ENCODE measurements at regions not wholly inside any gene's neighbourhood (a gene's known extent, or its start where the extent isn't known, plus 50 kb on each side); places are given as distances from the start of the nearest gene placed in this dataset.
"Not testable (repeated sequence)": the region's sequence is repeated elsewhere in the genome, so short reads cannot be mapped to it uniquely, and the experiment has no call there.

DNA sequence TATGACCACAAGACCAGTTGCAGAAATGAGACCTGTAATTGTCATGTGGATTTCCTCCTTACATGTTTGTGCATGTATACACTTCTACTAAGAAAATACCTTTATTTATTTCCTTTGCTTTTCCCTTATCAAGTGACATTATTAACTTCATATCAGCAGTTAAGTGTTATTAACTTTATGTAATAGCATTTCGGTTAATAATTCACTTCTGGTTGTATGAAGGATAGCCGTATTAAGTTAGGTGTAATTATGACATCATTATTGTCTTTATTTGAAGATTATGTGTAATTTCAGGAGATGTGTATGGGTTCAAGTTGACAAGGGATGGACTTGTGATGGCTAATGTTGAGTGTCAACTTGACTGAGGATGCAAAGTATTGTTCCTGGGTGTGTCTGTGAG, 881.2 kb upstream of the ATXN8OS start:
- no peak for DNase-seq
- 88 to 94% methylated on average over 2 of the region's 2 CpGs for WGBS, 2 donors
- intact Hi-C loops (cut with DNase I; ENCODE audit: low total_unique reads) = no loop called here

DNA sequence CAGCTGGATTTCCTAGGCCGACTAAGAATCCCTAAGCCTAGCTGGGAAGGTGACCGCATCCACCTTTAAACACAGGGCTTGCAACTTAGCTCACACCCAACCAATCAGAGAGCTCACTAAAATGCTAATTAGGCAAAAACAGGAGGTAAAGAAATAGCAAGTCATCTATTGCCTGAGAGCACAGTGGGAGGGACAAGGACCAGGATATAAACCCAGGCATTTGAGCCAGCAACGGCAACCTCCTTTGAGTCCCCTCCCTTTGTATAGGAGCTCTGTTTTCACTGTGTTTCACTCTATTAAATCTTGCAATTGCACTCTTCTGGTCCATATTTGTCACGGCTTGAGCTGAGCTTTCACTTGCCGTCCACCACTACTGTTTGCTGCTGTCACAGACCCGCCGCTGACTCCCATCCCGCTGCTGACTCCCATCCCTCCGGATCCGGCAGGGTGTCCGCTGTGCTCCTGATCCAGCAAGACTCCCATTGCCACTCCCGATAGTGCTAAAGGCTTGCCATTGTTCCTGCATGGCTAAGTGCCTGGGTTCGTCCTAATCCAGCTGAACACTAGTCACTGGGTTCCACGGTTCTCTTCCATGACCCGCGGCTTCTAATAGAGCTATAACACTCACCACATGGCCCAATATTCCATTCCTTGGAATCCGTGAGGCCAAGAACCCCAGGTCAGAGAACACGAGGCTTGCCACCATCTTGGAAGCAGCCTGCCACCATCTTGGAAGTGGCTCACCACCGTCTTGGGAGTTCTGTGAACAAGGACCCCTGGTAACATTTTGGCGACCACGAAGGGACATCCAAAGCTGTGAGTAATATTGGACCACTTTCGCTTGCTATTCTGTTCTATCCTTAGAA, 885.8 kb upstream of the ATXN8OS start:
- H3K27ac ChIP-seq; H3K27me3 ChIP-seq; intact Hi-C loops (cut with DNase I; ENCODE audit: low total_unique reads); H3K4me3 ChIP-seq; H3K36me3 ChIP-seq (ENCODE audit: low read depth, missing control alignments); DNase-seq; H3K9me3 ChIP-seq; H3K4me1 ChIP-seq: not testable (repeated sequence)
- 92 to 95% methylated on average over 22 of the region's 22 CpGs for WGBS, 2 donors

More for the DNA sequence above, 881.2 kb upstream of the ATXN8OS start:
- no peaks in the 10 kb centered on the region for H3K9me3 ChIP-seq
- no peaks in the 10 kb centered on the region for H3K36me3 ChIP-seq (ENCODE audit: low read depth, missing control alignments)
- no peak overlapping the region for H3K4me3 ChIP-seq
- no peaks in the 10 kb centered on the region for H3K4me1 ChIP-seq
- no peaks in the 10 kb centered on the region for H3K27me3 ChIP-seq
- TF ChIP-seq POLR2A (IDR thresholded peaks at IDR 0.05) = no peak
- TF ChIP-seq, protein P1, sequence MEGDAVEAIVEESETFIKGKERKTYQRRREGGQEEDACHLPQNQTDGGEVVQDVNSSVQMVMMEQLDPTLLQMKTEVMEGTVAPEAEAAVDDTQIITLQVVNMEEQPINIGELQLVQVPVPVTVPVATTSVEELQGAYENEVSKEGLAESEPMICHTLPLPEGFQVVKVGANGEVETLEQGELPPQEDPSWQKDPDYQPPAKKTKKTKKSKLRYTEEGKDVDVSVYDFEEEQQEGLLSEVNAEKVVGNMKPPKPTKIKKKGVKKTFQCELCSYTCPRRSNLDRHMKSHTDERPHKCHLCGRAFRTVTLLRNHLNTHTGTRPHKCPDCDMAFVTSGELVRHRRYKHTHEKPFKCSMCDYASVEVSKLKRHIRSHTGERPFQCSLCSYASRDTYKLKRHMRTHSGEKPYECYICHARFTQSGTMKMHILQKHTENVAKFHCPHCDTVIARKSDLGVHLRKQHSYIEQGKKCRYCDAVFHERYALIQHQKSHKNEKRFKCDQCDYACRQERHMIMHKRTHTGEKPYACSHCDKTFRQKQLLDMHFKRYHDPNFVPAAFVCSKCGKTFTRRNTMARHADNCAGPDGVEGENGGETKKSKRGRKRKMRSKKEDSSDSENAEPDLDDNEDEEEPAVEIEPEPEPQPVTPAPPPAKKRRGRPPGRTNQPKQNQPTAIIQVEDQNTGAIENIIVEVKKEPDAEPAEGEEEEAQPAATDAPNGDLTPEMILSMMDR (IDR thresholded peaks at IDR 0.05) = no peak
- H3K27ac ChIP-seq = no peak overlapping the region

DNA sequence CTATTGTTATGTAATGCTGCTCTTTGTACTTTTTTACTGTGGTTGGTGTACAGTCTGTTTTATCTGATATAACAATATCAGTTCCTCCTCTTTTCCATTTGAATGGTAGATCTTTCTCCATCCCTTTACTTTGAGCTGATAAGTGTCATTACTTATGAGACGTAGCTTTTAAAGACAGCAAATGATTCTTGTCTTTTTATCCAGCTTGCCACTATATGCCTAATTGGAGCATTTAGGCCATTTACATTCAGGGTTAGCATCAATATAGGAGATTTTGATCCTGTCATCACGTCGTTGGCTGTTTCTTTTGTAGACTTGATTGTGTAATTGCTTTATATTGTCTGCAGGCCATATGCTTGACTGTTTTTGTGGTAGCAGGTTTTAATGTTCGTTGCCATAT, 894.2 kb upstream of the ATXN8OS start:
- Histone ChIP-seq H3K36me3 (ENCODE audit: low read depth, missing control alignments) (no peaks in the 10 kb centered on the region), H3K9me3 (no peaks in the 10 kb centered on the region), H3K27ac (no peak overlapping the region), H3K4me1 (no peaks in the 10 kb centered on the region), H3K27me3 (no peaks in the 10 kb centered on the region), H3K4me3 (no peak overlapping the region)
- intact Hi-C loops (cut with DNase I; ENCODE audit: low total_unique reads) = no loop called here
- TF ChIP-seq, protein P1 (IDR thresholded peaks at IDR 0.05) = no peak
- no peak for TF ChIP-seq POLR2A (IDR thresholded peaks at IDR 0.05)
- 43 to 44% methylated on average over 4 of the region's 4 CpGs for WGBS, 2 donors
- no peak for DNase-seq

DNA sequence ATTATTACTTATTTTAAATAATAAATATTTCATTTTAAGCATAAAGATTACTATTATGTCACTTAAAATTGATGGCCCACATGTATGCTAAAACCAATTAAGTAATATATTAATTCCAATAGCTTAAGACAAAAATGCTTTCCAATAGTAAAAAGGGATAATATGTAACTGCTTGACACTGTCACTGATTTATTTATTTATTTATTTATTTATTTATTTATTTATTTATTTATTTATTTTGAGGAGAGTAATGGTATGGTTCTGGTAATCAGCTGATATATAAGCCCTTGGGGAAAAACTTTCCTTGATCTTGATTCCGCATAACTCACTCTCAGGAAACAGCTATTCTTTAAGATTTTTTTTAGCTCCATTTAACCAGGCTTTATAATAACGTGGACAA, 903.0 kb upstream of the ATXN8OS start:
- H3K27ac ChIP-seq = no peak overlapping the region
- H3K36me3 ChIP-seq (ENCODE audit: low read depth, missing control alignments) = no peaks in the 10 kb centered on the region
- WGBS, 2 donors = 71 to 75% methylated on average over 2 of the region's 2 CpGs
- no peaks in the 10 kb centered on the region for H3K27me3 ChIP-seq
- no peak for TF ChIP-seq POLR2A (IDR thresholded peaks at IDR 0.05)
- TF ChIP-seq, protein P1 (IDR thresholded peaks at IDR 0.05) = no peak
- intact Hi-C loops (cut with DNase I; ENCODE audit: low total_unique reads) = no loop called here
- no peaks in the 10 kb centered on the region for H3K9me3 ChIP-seq
- no peak overlapping the region for H3K4me3 ChIP-seq
- H3K4me1 ChIP-seq = no peaks in the 10 kb centered on the region
- no peak for DNase-seq

DNA sequence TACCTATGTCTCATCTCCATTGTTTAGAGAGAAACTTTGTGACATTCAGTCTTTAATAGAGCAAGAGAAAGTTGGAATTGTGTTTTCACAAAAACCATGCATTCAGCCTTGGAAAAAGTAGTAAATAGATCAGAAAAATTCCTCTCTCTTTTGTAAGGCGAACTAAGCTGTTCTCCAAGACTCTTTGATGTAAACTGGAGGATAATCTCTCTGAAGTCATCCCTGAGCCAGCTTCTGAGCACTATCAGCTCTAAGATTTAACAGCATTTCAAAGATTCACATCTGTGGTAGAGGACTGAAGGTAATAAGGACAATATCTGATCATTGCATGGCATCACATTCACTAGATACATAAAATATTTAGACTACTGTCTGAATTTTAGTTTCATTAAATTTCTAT, 904.6 kb upstream of the ATXN8OS start:
- Histone ChIP-seq H3K9me3 (no peaks in the 10 kb centered on the region), H3K27me3 (no peaks in the 10 kb centered on the region), H3K36me3 (ENCODE audit: low read depth, missing control alignments) (no peaks in the 10 kb centered on the region), H3K27ac (no peak overlapping the region), H3K4me3 (no peak overlapping the region), H3K4me1 (no peaks in the 10 kb centered on the region)
- WGBS, 2 donors = 69 to 82% methylated on average over 1 of the region's 1 CpG
- TF ChIP-seq POLR2A (IDR thresholded peaks at IDR 0.05) = no peak
- TF ChIP-seq, protein P1 (IDR thresholded peaks at IDR 0.05) = no peak
- intact Hi-C loops (cut with DNase I; ENCODE audit: low total_unique reads) = no loop called here
- DNase-seq = no peak
